ENCODE measurements at regions not wholly inside any gene's neighbourhood (a gene's known extent, or its start where the extent isn't known, plus 50 kb on each side); places are given as distances from the start of the nearest gene placed in this dataset.

- DNase-seq (ENCODE audit: low read depth) = no peak
- no peak overlapping the region for H3K4me3 ChIP-seq (ENCODE audit: low read depth, low read length)
- no peak for TF ChIP-seq CTCF (IDR thresholded peaks at IDR 0.05; ENCODE audit: insufficient read depth, low read depth, low read length)
Observed at GRCh38 chr18:57276829-57277228, 75.5 kb upstream of the ST8SIA3 start.

- H3K4me3 ChIP-seq (ENCODE audit: low read depth, low read length) = no peak overlapping the region
- no peak for TF ChIP-seq CTCF (IDR thresholded peaks at IDR 0.05; ENCODE audit: insufficient read depth, low read depth, low read length)
- no peak for DNase-seq (ENCODE audit: low read depth)
Observed at GRCh38 chr18:57278933-57279332, 73.4 kb upstream of the ST8SIA3 start.

- H3K4me3 ChIP-seq (ENCODE audit: low read depth, low read length) = no peak overlapping the region
- TF ChIP-seq CTCF (IDR thresholded peaks at IDR 0.05; ENCODE audit: insufficient read depth, low read depth, low read length) = no peak
- DNase-seq (ENCODE audit: low read depth) = no peak
Observed at GRCh38 chr18:57281519-57281918, 70.8 kb upstream of the ST8SIA3 start.

GRCh38 chr18:57286949-57287348 lies 65.4 kb upstream of the ST8SIA3 start:
- TF ChIP-seq CTCF (IDR thresholded peaks at IDR 0.05; ENCODE audit: insufficient read depth, low read depth, low read length) = no peak
- no peak for DNase-seq (ENCODE audit: low read depth)
- H3K4me3 ChIP-seq (ENCODE audit: low read depth, low read length) = no peak overlapping the region

- no peak overlapping the region for H3K4me3 ChIP-seq (ENCODE audit: low read depth, low read length)
- DNase-seq (ENCODE audit: low read depth) = no peak
- TF ChIP-seq CTCF (IDR thresholded peaks at IDR 0.05; ENCODE audit: insufficient read depth, low read depth, low read length) = no peak
Observed at GRCh38 chr18:57287766-57288165, 64.6 kb upstream of the ST8SIA3 start.

- DNase-seq (ENCODE audit: low read depth) = no peak
- TF ChIP-seq CTCF (IDR thresholded peaks at IDR 0.05; ENCODE audit: insufficient read depth, low read depth, low read length) = no peak
- H3K4me3 ChIP-seq (ENCODE audit: low read depth, low read length) = no peak overlapping the region
Observed at GRCh38 chr18:57294547-57294946, 57.8 kb upstream of the ST8SIA3 start.

GRCh38 chr18:57296336-57296735 lies 56.0 kb upstream of the ST8SIA3 start:
- no peak overlapping the region for H3K4me3 ChIP-seq (ENCODE audit: low read depth, low read length)
- no peak for TF ChIP-seq CTCF (IDR thresholded peaks at IDR 0.05; ENCODE audit: insufficient read depth, low read depth, low read length)

More at GRCh38 chr18:57296336-57296735, 56.0 kb upstream of the ST8SIA3 start:
- no peak for DNase-seq (ENCODE audit: low read depth)

Measured in fibroblast of villous mesenchyme (primary cell).